Heart left ventricle (tissue), 13 donors: ENCODE measurements at regions not wholly inside any gene's neighbourhood (a gene's known extent, or its start where the extent isn't known, plus 50 kb on each side); places are given as distances from the start of the nearest gene placed in this dataset.

Experiments used
- POLR2A ChIP-seq, 2 donors: fragments of 450-650 bp; IDR thresholded peaks; one replicate each; pipeline ENCODE4 v1.6.1; 2017; ENCODE audit warnings: antibody characterized with exemption in 2 of 2, mild to moderate bottlenecking in 2 of 2, moderate library complexity in 2 of 2
- TF ChIP-seq, protein P1 (sequence below), 12 donors: fragments of 200-600 bp; sonication (generic) in 4 of 12; IDR thresholded peaks; one replicate each; pipeline versions ENCODE4 v1.5.0 to v1.8.0; 2018 to 2022; ENCODE audit warnings: antibody characterized with exemption in 12 of 12, mild to moderate bottlenecking in 5 of 12
- donor health status: ischemic (EF 13 %, LVEDD 7.1; RV severe dilation, severe dysfunction).
- donor health status: DM: no; HTN: yes; CAD: no.
- donor health status: DM: no; HTN: no; CAD: no.
- donor health status: ischemic (EF 25% LVEDD 6.9; RV normal size, moderate dysfunction).
- donor health status: ischemic (EF 25% LVEDD 5.7; RV mildly dilated, moderate dysfunction).
- donor health status: ischemic (EF 35%, LVEDD 5.7; RV mildly dilated, moderate dysfunction).
- donor health status: nonischemic (EF 11% LVEDD 7.7; RV severe dilation, severe dysfunction).
- donor health status: DM: yes; HTN: yes; CAD: no.
- donor health status: PGD.
- donor health status: ischemic (EF 29% LVEDD 5.4; RV normal size, mild dysfunction).
- donor health status: nonischemic (EF 23%, LVEDD 6.1; RV moderate dilation, normal function).

DNA sequence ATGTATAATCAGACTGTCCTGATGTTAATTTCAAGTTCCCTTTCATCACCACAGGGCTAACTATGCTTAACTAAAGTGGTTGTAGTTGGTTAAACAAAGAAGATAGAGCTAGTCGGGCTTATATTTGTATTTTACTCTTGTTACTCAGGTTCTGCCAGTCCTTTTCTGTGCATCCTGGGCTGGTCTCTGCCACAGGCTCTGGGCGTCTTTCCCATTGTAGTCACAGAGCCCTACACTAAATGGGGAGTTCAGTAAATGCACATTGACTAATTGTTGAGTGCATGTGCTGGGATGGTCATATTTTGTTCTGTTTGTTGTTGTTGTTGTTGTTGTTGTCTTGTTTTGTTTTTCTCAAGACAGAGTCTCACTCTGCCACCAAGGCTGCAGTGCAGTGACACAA, 125.4 kb upstream of the PGR start:
- TF ChIP-seq POLR2A (IDR thresholded peaks at IDR 0.05) = no peak
- TF ChIP-seq, protein P1, sequence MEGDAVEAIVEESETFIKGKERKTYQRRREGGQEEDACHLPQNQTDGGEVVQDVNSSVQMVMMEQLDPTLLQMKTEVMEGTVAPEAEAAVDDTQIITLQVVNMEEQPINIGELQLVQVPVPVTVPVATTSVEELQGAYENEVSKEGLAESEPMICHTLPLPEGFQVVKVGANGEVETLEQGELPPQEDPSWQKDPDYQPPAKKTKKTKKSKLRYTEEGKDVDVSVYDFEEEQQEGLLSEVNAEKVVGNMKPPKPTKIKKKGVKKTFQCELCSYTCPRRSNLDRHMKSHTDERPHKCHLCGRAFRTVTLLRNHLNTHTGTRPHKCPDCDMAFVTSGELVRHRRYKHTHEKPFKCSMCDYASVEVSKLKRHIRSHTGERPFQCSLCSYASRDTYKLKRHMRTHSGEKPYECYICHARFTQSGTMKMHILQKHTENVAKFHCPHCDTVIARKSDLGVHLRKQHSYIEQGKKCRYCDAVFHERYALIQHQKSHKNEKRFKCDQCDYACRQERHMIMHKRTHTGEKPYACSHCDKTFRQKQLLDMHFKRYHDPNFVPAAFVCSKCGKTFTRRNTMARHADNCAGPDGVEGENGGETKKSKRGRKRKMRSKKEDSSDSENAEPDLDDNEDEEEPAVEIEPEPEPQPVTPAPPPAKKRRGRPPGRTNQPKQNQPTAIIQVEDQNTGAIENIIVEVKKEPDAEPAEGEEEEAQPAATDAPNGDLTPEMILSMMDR (IDR thresholded peaks at IDR 0.05) = no peak
